B cell (primary cell): ENCODE measurements at regions not wholly inside any gene's neighbourhood (a gene's known extent, or its start where the extent isn't known, plus 50 kb on each side); places are given as distances from the start of the nearest gene placed in this dataset.

ENCODE experiments used
- ATAC-seq: fragments of 200-7000 bp; cut with Tn5 transposase; one replicate; pipeline ENCODE4 v1.10.0; 2021; ENCODE audit warnings: low read depth, mild to moderate bottlenecking, moderate number of reproducible peaks, moderate library complexity
- CTCF ChIA-PET: fragments of 350-600 bp; sonication (Branson Sonifier 250); formaldehyde crosslinking; loops from one replicate; lab custom pipeline; 2021; ENCODE audit warnings: antibody characterized with exemption, inconsistent platforms; lab: Charles Lee
- POLR2A ChIA-PET: fragments of 350-600 bp; sonication (Branson Sonifier 250); formaldehyde crosslinking; loops from one replicate; lab custom pipeline; 2021; ENCODE audit warnings: antibody characterized with exemption; lab: Charles Lee
- DNase-seq: peaks from one replicate; pipeline ENCODE4 v3.0.0; 2013
- H2AFZ ChIP-seq: 2 replicates; pipeline ENCODE4 v1.6.1; 2012; ENCODE audit warnings: mild to moderate bottlenecking, low read depth, low read length; ENCODE audit not compliant: insufficient read depth, poor library complexity, severe bottlenecking
- H3K27ac ChIP-seq, 2 donors: 1 replicate in 1 of 2; 2 replicates in 1 of 2; pipeline ENCODE4 v1.5.1; 2012 to 2013; ENCODE audit warnings: low read length in 2 of 2, mild to moderate bottlenecking in 2 of 2, moderate library complexity in 1 of 2
- H3K27me3 ChIP-seq, 4 experiments: fragments of 200-600 bp in 1 of 4; sonication (generic) in 1 of 4; replicated peaks in 1 of 4; 1 replicate in 2 of 4; 2 replicates in 2 of 4; pipeline versions ENCODE4 v1.6.1 to v1.7.0; 2013 to 2016; ENCODE audit warnings: low read length in 3 of 4, mild to moderate bottlenecking in 2 of 4, mixed read lengths in 1 of 4, moderate library complexity in 1 of 4; ENCODE audit not compliant: insufficient read depth in 4 of 4, control insufficient read depth in 3 of 4; ENCODE audit errors: control extremely low read depth in 1 of 4
- H3K36me3 ChIP-seq, 2 experiments: replicated peaks in 1 of 2; 1 replicate in 1 of 2; 2 replicates in 1 of 2; pipeline versions ENCODE4 v1.6.1 to v1.7.1; 2013; ENCODE audit warnings: low read length in 1 of 2; ENCODE audit not compliant: insufficient read depth in 2 of 2, control insufficient read depth in 1 of 2; ENCODE audit errors: control extremely low read depth in 1 of 2, extremely low read depth in 1 of 2
- H3K4me1 ChIP-seq, 2 donors: fragments of 200-600 bp in 1 of 2; sonication (generic) in 1 of 2; 1 replicate in 1 of 2; 2 replicates in 1 of 2; pipeline versions ENCODE4 v1.5.1 to v1.6.1; 2013 to 2017; ENCODE audit warnings: low read length in 2 of 2; ENCODE audit not compliant: control insufficient read depth in 2 of 2, insufficient read depth in 2 of 2
- H3K4me2 ChIP-seq: replicated peaks from 2 replicates; pipeline ENCODE3; 2012; ENCODE audit warnings: mild to moderate bottlenecking, low read depth, low read length; ENCODE audit not compliant: poor library complexity, severe bottlenecking
- H3K4me3 ChIP-seq, 5 experiments: fragments of 200-600 bp in 1 of 5; sonication (generic) in 1 of 5; 1 replicate in 3 of 5; 2 replicates in 2 of 5; pipeline versions ENCODE4 v1.5.1 to v1.7.0; 2011 to 2016; ENCODE audit warnings: low read length in 4 of 5, mild to moderate bottlenecking in 4 of 5, low read depth in 2 of 5, control low read depth in 1 of 5, moderate library complexity in 1 of 5; ENCODE audit not compliant: insufficient read depth in 1 of 5; ENCODE audit errors: control extremely low read depth in 1 of 5, extremely low read depth in 1 of 5
- H3K79me2 ChIP-seq: fragments of 200-600 bp; sonication (generic); one replicate; pipeline ENCODE4 v1.6.0; 2016; ENCODE audit warnings: low read length; ENCODE audit not compliant: control insufficient read depth, insufficient read depth
- H3K9ac ChIP-seq: fragments of 200-600 bp; sonication (generic); 2 replicates; pipeline ENCODE4 v1.6.1; 2017; ENCODE audit warnings: mild to moderate bottlenecking, low read length, moderate library complexity
- H3K9me3 ChIP-seq, 3 donors: one replicate each; pipeline versions ENCODE4 v1.6.1 to v1.7.1; 2013; ENCODE audit warnings: low read length in 2 of 3; ENCODE audit not compliant: control insufficient read depth in 2 of 3, insufficient read depth in 1 of 3; ENCODE audit errors: control extremely low read depth in 1 of 3
- H4K20me1 ChIP-seq: 2 replicates; pipeline ENCODE4 v1.6.0; 2012; ENCODE audit warnings: mild to moderate bottlenecking, low read length; ENCODE audit not compliant: insufficient read depth, control insufficient read depth, poor library complexity, severe bottlenecking
- H3K27ac Mint-ChIP-seq: one replicate; pipeline ENCODE4 v1.8.0; 2021; ENCODE audit warnings: mixed read lengths
- H3K27me3 Mint-ChIP-seq: one replicate; pipeline ENCODE4 v1.8.0; 2021; ENCODE audit warnings: mixed read lengths
- H3K4me1 Mint-ChIP-seq: one replicate; pipeline ENCODE4 v1.8.0; 2021; ENCODE audit warnings: mixed read lengths
- H3K4me3 Mint-ChIP-seq: one replicate; pipeline ENCODE4 v1.8.0; 2021; ENCODE audit warnings: mixed read lengths
- H3K9me3 Mint-ChIP-seq: one replicate; pipeline ENCODE4 v1.8.0; 2022; ENCODE audit warnings: mixed read lengths; ENCODE audit not compliant: insufficient read depth
- CTCF ChIP-seq: fragments of 200-600 bp; IDR thresholded peaks from one replicate; pipeline ENCODE4 v1.8.0; 2022; ENCODE audit warnings: antibody characterized with exemption, mild to moderate bottlenecking
- EZH2 ChIP-seq: IDR thresholded peaks from 2 replicates; pipeline ENCODE4 v1.6.1; 2012; ENCODE audit warnings: borderline replicate concordance, low read depth, mild to moderate bottlenecking, moderate library complexity, low read length; ENCODE audit not compliant: insufficient read depth, poor library complexity, severe bottlenecking
- WGBS: methylation state at CpG from one replicate; pipeline ENCODE4 v1.1.5; 2013; ENCODE audit warnings: missing lambda C conversion rate; ENCODE audit not compliant: insufficient coverage; 5-methylcytosine and 5-hydroxymethylcytosine counted together
- intact Hi-C: fragments of 100-400 bp; cut with micrococcal nuclease; formaldehyde crosslinking; loops from one replicate; pipeline ENCODE4 v1.10.0; 2022

GRCh38 chr2:64794426-64794995 lies 140.8 kb upstream of the SERTAD2 start:
- no peaks in the 10 kb centered on the region for H4K20me1 ChIP-seq
- H2AFZ ChIP-seq: no peak overlapping the region
- ChIA-PET CTCF (interaction anchor here (1.0 kb wide), 1 partner anchor 149 kb away, joined by 5 read pairs; no protein-coding TSS in a partner anchor), POLR2A (no interaction called here)
- intact Hi-C loops: no loop called here
- no peak overlapping the region for H3K4me2 ChIP-seq
- H3K9ac ChIP-seq: no peak overlapping the region
- no peaks in the 10 kb centered on the region for H3K4me1 ChIP-seq
- no peak overlapping the region for H3K4me3 ChIP-seq
- Mint-ChIP-seq H3K4me1 (no peaks in the 10 kb centered on the region), H3K27ac (no peak overlapping the region), H3K9me3 (no peaks in the 10 kb centered on the region), H3K27me3 (no peaks in the 10 kb centered on the region), H3K4me3 (no peak overlapping the region)
- TF ChIP-seq CTCF (no peak), EZH2 (no peak)
- H3K9me3 ChIP-seq: no peaks in the 10 kb centered on the region
- DNase-seq (no peak), ATAC-seq (no peak)
- no peak overlapping the region for H3K27ac ChIP-seq
- no peaks in the 10 kb centered on the region for H3K27me3 ChIP-seq
- H3K36me3 ChIP-seq: no peaks in the 10 kb centered on the region
- WGBS: no CpG with 5 or more reads among the region's 6 CpGs
- no peaks in the 10 kb centered on the region for H3K79me2 ChIP-seq

- Histone ChIP-seq H3K36me3 (no peaks in the 10 kb centered on the region), H3K79me2 (no peaks in the 10 kb centered on the region), H3K9ac (no peak overlapping the region), H3K9me3 (no peaks in the 10 kb centered on the region), H3K4me3 (no peak overlapping the region), H3K27me3 (no peaks in the 10 kb centered on the region), H3K4me2 (no peak overlapping the region), H4K20me1 (no peaks in the 10 kb centered on the region), H2AFZ (no peak overlapping the region), H3K4me1 (no peaks in the 10 kb centered on the region), H3K27ac (no peak overlapping the region)
- WGBS: 75% methylated on average over 6 of the region's 6 CpGs
- no peak overlapping the region for H3K27ac Mint-ChIP-seq
- H3K9me3 Mint-ChIP-seq: no peaks in the 10 kb centered on the region
- no peaks in the 10 kb centered on the region for H3K4me1 Mint-ChIP-seq
- TF ChIP-seq CTCF (no peak), EZH2 (no peak)
- ATAC-seq (no peak), DNase-seq (no peak)
- H3K4me3 Mint-ChIP-seq: no peak overlapping the region
- no peaks in the 10 kb centered on the region for H3K27me3 Mint-ChIP-seq
- intact Hi-C loops: no loop called here
- ChIA-PET POLR2A (no interaction called here), CTCF (interaction anchor here (1.0 kb wide), 1 partner anchor 149 kb away, joined by 5 read pairs; no protein-coding TSS in a partner anchor)
Observed at GRCh38 chr2:64795024-64795592, 141.4 kb upstream of the SERTAD2 start.
